GM12878 (cell line): ENCODE measurements at regions not wholly inside any gene's neighbourhood (a gene's known extent, or its start where the extent isn't known, plus 50 kb on each side); places are given as distances from the start of the nearest gene placed in this dataset.

Source experiments
- ATAC-seq: fragments of 200-7000 bp; cut with Tn5 transposase; 3 replicates; pipeline ENCODE4 v1.9.1; 2020; ENCODE audit warnings: mild to moderate bottlenecking, moderate library complexity
- BruUV-seq: library from RNA; stranded (reverse); fragments of 400-500 nt; replicated peaks from 2 replicates; lab custom pipeline; 2021; lab: Mats Ljungman, UMichigan
- CTCF ChIA-PET: fragments of 300-600 bp; sonication (Branson Sonifier 250); formaldehyde crosslinking; extraction: SDS; loops from one replicate; lab custom pipeline; 2021; ENCODE audit warnings: inconsistent platforms; lab: Yijun Ruan, JAX
- POLR2A ChIA-PET: fragments of 350-600 bp; formaldehyde crosslinking; extraction: SDS; loops from one replicate; lab custom pipeline; 2021; ENCODE audit warnings: inconsistent platforms; lab: Charles Lee
- RAD21 ChIA-PET: fragments of 300-600 bp; sonication (Branson Sonifier 250); formaldehyde crosslinking; loops from one replicate; lab custom pipeline; 2023; ENCODE audit warnings: antibody characterized with exemption; ENCODE audit not compliant: unreplicated experiment; lab: Charles Lee
- SMC1A ChIA-PET: fragments of 300-600 bp; sonication (Branson Sonifier 250); formaldehyde crosslinking; loops from one replicate; lab custom pipeline; 2023; ENCODE audit not compliant: unreplicated experiment, uncharacterized antibody; lab: Charles Lee
- DNase-seq: peaks from one replicate; pipeline ENCODE4 v3.0.0-alpha.2; 2011; ENCODE audit warnings: low read depth, low spot score
- FAIRE-seq: peaks from 3 replicates; lab custom pipeline; 2011; peaks lifted over from hg19 to GRCh38; lab: Jason Lieb, UNC
- H2AFZ ChIP-seq: 2 replicates; pipeline ENCODE4 v1.6.0; 2011; ENCODE audit warnings: low read depth, low read length, control low read depth; ENCODE audit not compliant: control insufficient read depth
- H3K27ac ChIP-seq: 2 replicates; pipeline ENCODE4 v1.5.1; 2011; ENCODE audit warnings: control low read depth; ENCODE audit not compliant: control insufficient read depth, insufficient read depth
- H3K27me3 ChIP-seq, 2 experiments: replicated peaks in 1 of 2; 2 replicates each; pipeline versions ENCODE4 v1.6.0 to v1.6.1; 2011; ENCODE audit warnings: low read length in 1 of 2; ENCODE audit not compliant: control insufficient read depth in 2 of 2, insufficient read depth in 2 of 2
- H3K36me3 ChIP-seq, 2 experiments: 2 replicates each; pipeline ENCODE4 v1.5.1; 2011; ENCODE audit warnings: low read length in 1 of 2; ENCODE audit not compliant: control insufficient read depth in 2 of 2, insufficient read depth in 2 of 2
- H3K4me1 ChIP-seq: 2 replicates; pipeline ENCODE4 v1.6.1; 2011; ENCODE audit warnings: mild to moderate bottlenecking, low read length, moderate library complexity, mixed read lengths; ENCODE audit not compliant: control insufficient read depth, insufficient read depth
- H3K4me2 ChIP-seq: 2 replicates; pipeline ENCODE4 v1.6.0; 2011; ENCODE audit warnings: control low read depth; ENCODE audit not compliant: control insufficient read depth, insufficient read depth
- H3K4me3 ChIP-seq: fragments of 200-600 bp; sonication (generic); 2 replicates; pipeline ENCODE4 v1.5.1; 2016
- H3K79me2 ChIP-seq: 2 replicates; pipeline ENCODE4 v1.6.0; 2011; ENCODE audit warnings: low read length; ENCODE audit not compliant: control insufficient read depth, insufficient read depth
- H3K9ac ChIP-seq: 2 replicates; pipeline ENCODE4 v1.8.0; 2011; ENCODE audit warnings: low read length, control low read depth, mixed read lengths; ENCODE audit not compliant: control insufficient read depth, insufficient read depth
- H3K9me3 ChIP-seq: replicated peaks from 3 replicates; pipeline ENCODE4 v1.5.1; 2011; ENCODE audit warnings: mild to moderate bottlenecking, low read length; ENCODE audit not compliant: control insufficient read depth, insufficient read depth
- H4K20me1 ChIP-seq: 2 replicates; pipeline ENCODE4 v1.6.0; 2011; ENCODE audit not compliant: control insufficient read depth, insufficient read depth
- FOS ChIP-seq: IDR thresholded peaks from 3 replicates; pipeline ENCODE4 v1.6.1; 2011; ENCODE audit warnings: borderline replicate concordance; ENCODE audit not compliant: insufficient read length; ENCODE audit errors: extremely low read depth
- GABPA ChIP-seq: IDR thresholded peaks from 2 replicates; pipeline ENCODE4 v1.6.1; 2014; ENCODE audit warnings: antibody characterized with exemption, low read depth, mild to moderate bottlenecking, inconsistent platforms
- HDAC6 ChIP-seq: fragments of 200-600 bp; sonication (generic); IDR thresholded peaks from one replicate; pipeline ENCODE4 v1.8.0; 2017; ENCODE audit warnings: antibody characterized with exemption; ENCODE audit not compliant: unreplicated experiment
- JUND ChIP-seq: IDR thresholded peaks from 2 replicates; pipeline ENCODE4 v1.6.1; 2012; ENCODE audit warnings: low read depth, mild to moderate bottlenecking, low read length, improper control_type of control experiment, moderate library complexity
- MYC ChIP-seq: IDR thresholded peaks from 2 replicates; pipeline ENCODE4 v1.6.1; 2011; ENCODE audit warnings: mild to moderate bottlenecking, low read length, moderate library complexity, inconsistent platforms; ENCODE audit not compliant: insufficient read depth, insufficient replicate concordance, insufficient read length, severe bottlenecking
- POLR2AphosphoS2 ChIP-seq: IDR thresholded peaks from 2 replicates; pipeline ENCODE4 v1.6.1; 2011; ENCODE audit warnings: low read depth, mild to moderate bottlenecking, low read length, improper control_type of control experiment, moderate library complexity
- RAD21 ChIP-seq: IDR thresholded peaks from 2 replicates; pipeline ENCODE4 v1.6.1; 2011; ENCODE audit warnings: mild to moderate bottlenecking, low read depth, low read length, moderate library complexity; ENCODE audit not compliant: insufficient read depth
- RAD51 ChIP-seq: fragments of 450-650 bp; IDR thresholded peaks from 2 replicates; pipeline ENCODE4 v1.6.1; 2016; ENCODE audit warnings: moderate library complexity, mild to moderate bottlenecking, inconsistent platforms
- RB1 ChIP-seq: fragments of 450-650 bp; formaldehyde crosslinking; IDR thresholded peaks from 2 replicates; pipeline ENCODE4 v1.6.1; 2017; ENCODE audit warnings: mild to moderate bottlenecking, borderline replicate concordance
- RFX5 ChIP-seq: IDR thresholded peaks from 2 replicates; pipeline ENCODE4 v1.6.1; 2011; ENCODE audit warnings: low read depth, low read length, improper control_type of control experiment
- TCF7 ChIP-seq: IDR thresholded peaks from 2 replicates; pipeline ENCODE4 v1.6.1; 2014; ENCODE audit warnings: antibody characterized with exemption, borderline replicate concordance
- WGBS: methylation state at CpG from one replicate; pipeline ENCODE4 v1.1.6; 2016; ENCODE audit warnings: low lambda C conversion rate; ENCODE audit not compliant: insufficient replicate concordance, insufficient coverage; ENCODE audit errors: missing lambda C conversion rate; 5-methylcytosine and 5-hydroxymethylcytosine counted together
- in situ Hi-C: fragments of 300-500 bp; cut with MboI; formaldehyde crosslinking; loops from 9 replicates; pipeline ENCODE4 v1.14.3; 2018; ENCODE audit warnings: mixed read lengths
- intact Hi-C: fragments of 100-400 bp; cut with micrococcal nuclease; formaldehyde crosslinking; loops from one replicate; pipeline ENCODE4 v1.14.2; 2022; ENCODE audit not compliant: unreplicated experiment
- TF ChIP-seq, protein P1 (sequence below): fragments of 450-650 bp; IDR thresholded peaks from 2 replicates; pipeline ENCODE4 v1.6.1; 2017; ENCODE audit warnings: mild to moderate bottlenecking, low read depth, inconsistent platforms; ENCODE audit not compliant: poor library complexity, severe bottlenecking
- TF ChIP-seq, protein P2 (sequence below): fragments of 450-650 bp; IDR thresholded peaks from 2 replicates; pipeline ENCODE4 v1.6.1; 2017; ENCODE audit warnings: mild to moderate bottlenecking, moderate library complexity
- TF ChIP-seq, protein P3 (sequence below): fragments of 450-650 bp; formaldehyde crosslinking; IDR thresholded peaks from 2 replicates; pipeline ENCODE4 v1.4.0; 2020; ENCODE audit warnings: mild to moderate bottlenecking, moderate library complexity

DNA sequence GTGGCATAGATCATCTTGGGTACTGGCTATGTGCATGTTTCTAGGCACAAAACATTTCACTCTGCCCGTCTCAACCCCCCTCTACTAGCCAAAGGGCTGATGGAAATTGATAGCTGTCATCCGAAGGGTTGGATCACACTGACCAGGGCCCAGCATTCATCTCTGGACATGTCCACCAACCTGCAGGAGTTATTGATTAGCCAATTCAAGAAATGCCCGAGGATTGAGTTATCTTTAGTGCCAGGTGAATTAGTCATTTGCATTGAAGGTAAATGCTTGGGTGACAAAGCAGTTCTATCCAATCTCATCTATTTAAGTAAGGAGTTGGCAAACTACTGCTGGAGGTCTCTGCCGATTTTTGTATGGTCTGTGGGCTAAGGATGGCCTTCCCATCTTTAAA is 80.1 kb downstream of the CD164 start:
- ChIA-PET SMC1A (interaction anchor here (1.0 to 1.6 kb wide), 2 partner anchors 10 to 90 kb away, joined by 3 to 4 read pairs; no protein-coding TSS in a partner anchor), CTCF (no interaction called here), RAD21 (no interaction called here), POLR2A (no interaction called here)
- WGBS: 27% methylated on average over 4 of the region's 4 CpGs
- H3K9me3 ChIP-seq: no peaks in the 10 kb centered on the region
- no peaks in the 10 kb centered on the region for H3K79me2 ChIP-seq
- no peaks in the 10 kb centered on the region for H3K36me3 ChIP-seq
- ATAC-seq (no peak), FAIRE-seq (no peak), DNase-seq (no peak)
- H3K27ac ChIP-seq: no peak overlapping the region
- no TSS peak for BruUV-seq
- no peak overlapping the region for H3K4me3 ChIP-seq
- no peak overlapping the region for H2AFZ ChIP-seq
- in situ Hi-C loops (no loop called here), intact Hi-C loops (no loop called here)
- no peaks in the 10 kb centered on the region for H4K20me1 ChIP-seq
- no peak overlapping the region for H3K9ac ChIP-seq
- H3K27me3 ChIP-seq: no peaks in the 10 kb centered on the region
- peaks cover 12% of the 10 kb centered on the region; the same call in 1 of the 2 replicates for H3K4me1 ChIP-seq
- no peak overlapping the region for H3K4me2 ChIP-seq
- TF ChIP-seq RAD21 (no peak), GABPA (no peak), POLR2AphosphoS2 (no peak), HDAC6 (no peak), JUND (no peak), RB1 (no peak), MYC (no peak), RFX5 (no peak), RAD51 (no peak), TCF7 (no peak), FOS (no peak)
- TF ChIP-seq, protein P1, sequence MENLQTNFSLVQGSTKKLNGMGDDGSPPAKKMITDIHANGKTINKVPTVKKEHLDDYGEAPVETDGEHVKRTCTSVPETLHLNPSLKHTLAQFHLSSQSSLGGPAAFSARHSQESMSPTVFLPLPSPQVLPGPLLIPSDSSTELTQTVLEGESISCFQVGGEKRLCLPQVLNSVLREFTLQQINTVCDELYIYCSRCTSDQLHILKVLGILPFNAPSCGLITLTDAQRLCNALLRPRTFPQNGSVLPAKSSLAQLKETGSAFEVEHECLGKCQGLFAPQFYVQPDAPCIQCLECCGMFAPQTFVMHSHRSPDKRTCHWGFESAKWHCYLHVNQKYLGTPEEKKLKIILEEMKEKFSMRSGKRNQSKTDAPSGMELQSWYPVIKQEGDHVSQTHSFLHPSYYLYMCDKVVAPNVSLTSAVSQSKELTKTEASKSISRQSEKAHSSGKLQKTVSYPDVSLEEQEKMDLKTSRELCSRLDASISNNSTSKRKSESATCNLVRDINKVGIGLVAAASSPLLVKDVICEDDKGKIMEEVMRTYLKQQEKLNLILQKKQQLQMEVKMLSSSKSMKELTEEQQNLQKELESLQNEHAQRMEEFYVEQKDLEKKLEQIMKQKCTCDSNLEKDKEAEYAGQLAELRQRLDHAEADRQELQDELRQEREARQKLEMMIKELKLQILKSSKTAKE: no peak
- TF ChIP-seq, protein P2, sequence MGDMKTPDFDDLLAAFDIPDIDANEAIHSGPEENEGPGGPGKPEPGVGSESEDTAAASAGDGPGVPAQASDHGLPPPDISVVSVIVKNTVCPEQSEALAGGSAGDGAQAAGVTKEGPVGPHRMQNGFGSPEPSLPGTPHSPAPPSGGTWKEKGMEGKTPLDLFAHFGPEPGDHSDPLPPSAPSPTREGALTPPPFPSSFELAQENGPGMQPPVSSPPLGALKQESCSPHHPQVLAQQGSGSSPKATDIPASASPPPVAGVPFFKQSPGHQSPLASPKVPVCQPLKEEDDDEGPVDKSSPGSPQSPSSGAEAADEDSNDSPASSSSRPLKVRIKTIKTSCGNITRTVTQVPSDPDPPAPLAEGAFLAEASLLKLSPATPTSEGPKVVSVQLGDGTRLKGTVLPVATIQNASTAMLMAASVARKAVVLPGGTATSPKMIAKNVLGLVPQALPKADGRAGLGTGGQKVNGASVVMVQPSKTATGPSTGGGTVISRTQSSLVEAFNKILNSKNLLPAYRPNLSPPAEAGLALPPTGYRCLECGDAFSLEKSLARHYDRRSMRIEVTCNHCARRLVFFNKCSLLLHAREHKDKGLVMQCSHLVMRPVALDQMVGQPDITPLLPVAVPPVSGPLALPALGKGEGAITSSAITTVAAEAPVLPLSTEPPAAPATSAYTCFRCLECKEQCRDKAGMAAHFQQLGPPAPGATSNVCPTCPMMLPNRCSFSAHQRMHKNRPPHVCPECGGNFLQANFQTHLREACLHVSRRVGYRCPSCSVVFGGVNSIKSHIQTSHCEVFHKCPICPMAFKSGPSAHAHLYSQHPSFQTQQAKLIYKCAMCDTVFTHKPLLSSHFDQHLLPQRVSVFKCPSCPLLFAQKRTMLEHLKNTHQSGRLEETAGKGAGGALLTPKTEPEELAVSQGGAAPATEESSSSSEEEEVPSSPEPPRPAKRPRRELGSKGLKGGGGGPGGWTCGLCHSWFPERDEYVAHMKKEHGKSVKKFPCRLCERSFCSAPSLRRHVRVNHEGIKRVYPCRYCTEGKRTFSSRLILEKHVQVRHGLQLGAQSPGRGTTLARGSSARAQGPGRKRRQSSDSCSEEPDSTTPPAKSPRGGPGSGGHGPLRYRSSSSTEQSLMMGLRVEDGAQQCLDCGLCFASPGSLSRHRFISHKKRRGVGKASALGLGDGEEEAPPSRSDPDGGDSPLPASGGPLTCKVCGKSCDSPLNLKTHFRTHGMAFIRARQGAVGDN: no peak
- TF ChIP-seq, protein P3, sequence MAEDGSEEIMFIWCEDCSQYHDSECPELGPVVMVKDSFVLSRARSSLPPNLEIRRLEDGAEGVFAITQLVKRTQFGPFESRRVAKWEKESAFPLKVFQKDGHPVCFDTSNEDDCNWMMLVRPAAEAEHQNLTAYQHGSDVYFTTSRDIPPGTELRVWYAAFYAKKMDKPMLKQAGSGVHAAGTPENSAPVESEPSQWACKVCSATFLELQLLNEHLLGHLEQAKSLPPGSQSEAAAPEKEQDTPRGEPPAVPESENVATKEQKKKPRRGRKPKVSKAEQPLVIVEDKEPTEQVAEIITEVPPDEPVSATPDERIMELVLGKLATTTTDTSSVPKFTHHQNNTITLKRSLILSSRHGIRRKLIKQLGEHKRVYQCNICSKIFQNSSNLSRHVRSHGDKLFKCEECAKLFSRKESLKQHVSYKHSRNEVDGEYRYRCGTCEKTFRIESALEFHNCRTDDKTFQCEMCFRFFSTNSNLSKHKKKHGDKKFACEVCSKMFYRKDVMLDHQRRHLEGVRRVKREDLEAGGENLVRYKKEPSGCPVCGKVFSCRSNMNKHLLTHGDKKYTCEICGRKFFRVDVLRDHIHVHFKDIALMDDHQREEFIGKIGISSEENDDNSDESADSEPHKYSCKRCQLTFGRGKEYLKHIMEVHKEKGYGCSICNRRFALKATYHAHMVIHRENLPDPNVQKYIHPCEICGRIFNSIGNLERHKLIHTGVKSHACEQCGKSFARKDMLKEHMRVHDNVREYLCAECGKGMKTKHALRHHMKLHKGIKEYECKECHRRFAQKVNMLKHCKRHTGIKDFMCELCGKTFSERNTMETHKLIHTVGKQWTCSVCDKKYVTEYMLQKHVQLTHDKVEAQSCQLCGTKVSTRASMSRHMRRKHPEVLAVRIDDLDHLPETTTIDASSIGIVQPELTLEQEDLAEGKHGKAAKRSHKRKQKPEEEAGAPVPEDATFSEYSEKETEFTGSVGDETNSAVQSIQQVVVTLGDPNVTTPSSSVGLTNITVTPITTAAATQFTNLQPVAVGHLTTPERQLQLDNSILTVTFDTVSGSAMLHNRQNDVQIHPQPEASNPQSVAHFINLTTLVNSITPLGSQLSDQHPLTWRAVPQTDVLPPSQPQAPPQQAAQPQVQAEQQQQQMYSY (CRISPR knock-in tag): no peak
